Activated gamma-delta T cell treated with Interleukin-2 at 50 U/mL for 16 hours (primary cell): ENCODE measurements at regions not wholly inside any gene's neighbourhood (a gene's known extent, or its start where the extent isn't known, plus 50 kb on each side); places are given as distances from the start of the nearest gene placed in this dataset.

Source experiments
- DNase-seq: peaks from one replicate; pipeline ENCODE4 v3.0.0-alpha.2; 2020

GRCh38 chr12:126483145-126484068 lies 1418.2 kb downstream of the AACS start:
- DNase-seq = no peak

- DNase-seq = no peak
Measured at GRCh38 chr12:126487431-126487980, 1422.3 kb downstream of the AACS start.

- no peak for DNase-seq
Measured at GRCh38 chr12:126488806-126489205, 1423.6 kb downstream of the AACS start.

GRCh38 chr12:126492181-126492580 lies 1426.9 kb downstream of the AACS start:
- DNase-seq = no peak

GRCh38 chr12:126493366-126494108 lies 1428.3 kb downstream of the AACS start:
- DNase-seq = no peak

- DNase-seq = no peak
Measured at GRCh38 chr12:126496201-126496600, 1431.0 kb downstream of the AACS start.

- DNase-seq = no peak
Measured at GRCh38 chr12:126506426-126507182, 1441.4 kb downstream of the AACS start.

GRCh38 chr12:126507231-126507630 lies 1442.0 kb downstream of the AACS start:
- DNase-seq = no peak

GRCh38 chr12:126509572-126509971 lies 1444.3 kb downstream of the AACS start:
- DNase-seq = no peak

GRCh38 chr12:126510630-126511029 lies 1445.4 kb downstream of the AACS start:
- no peak for DNase-seq

GRCh38 chr12:126512916-126513913 lies 1448.0 kb downstream of the AACS start:
- DNase-seq = no peak

GRCh38 chr12:126518596-126519200 lies 1453.5 kb downstream of the AACS start:
- no peak for DNase-seq

GRCh38 chr12:126519833-126520232 lies 1454.6 kb downstream of the AACS start:
- DNase-seq = no peak

- no peak for DNase-seq
Measured at GRCh38 chr12:126523891-126524290, 1458.7 kb downstream of the AACS start.

- DNase-seq = no peak
Measured at GRCh38 chr12:126534495-126534894, 1469.3 kb downstream of the AACS start.

- DNase-seq = no peak
Measured at GRCh38 chr12:126534942-126535341, 1469.7 kb downstream of the AACS start.

- DNase-seq = no peak
Measured at GRCh38 chr12:126535971-126536370, 1470.7 kb downstream of the AACS start.

- DNase-seq = no peak
Measured at GRCh38 chr12:126537961-126538530, 1472.8 kb downstream of the AACS start.

GRCh38 chr12:126538888-126539287 lies 1473.7 kb downstream of the AACS start:
- DNase-seq = no peak

GRCh38 chr12:126545411-126545810 lies 1480.2 kb downstream of the AACS start:
- no peak for DNase-seq

- no peak for DNase-seq
Measured at GRCh38 chr12:126547905-126548304, 1482.7 kb downstream of the AACS start.
